SK-N-SH treated with all-trans-retinoic acid at 6 μM for 48 hours (cell line): ENCODE measurements at regions not wholly inside any gene's neighbourhood (a gene's known extent, or its start where the extent isn't known, plus 50 kb on each side); places are given as distances from the start of the nearest gene placed in this dataset.

Source experiments
- ARNTL ChIP-seq: fragments of 450-650 bp; formaldehyde crosslinking; IDR thresholded peaks from 2 replicates; pipeline ENCODE4 v1.5.0; 2020; ENCODE audit warnings: low read depth, mild to moderate bottlenecking, moderate library complexity, borderline replicate concordance
- BACH2 ChIP-seq: fragments of 250-450 bp; sonication (Bioruptor Pico); IDR thresholded peaks from 2 replicates; pipeline ENCODE4 v1.9.0; 2021; ENCODE audit warnings: mild to moderate bottlenecking, borderline replicate concordance
- OSR1 ChIP-seq: fragments of 250-450 bp; sonication (Bioruptor Pico); IDR thresholded peaks from 2 replicates; pipeline ENCODE4 v1.8.0; 2022; ENCODE audit warnings: moderate library complexity, mild to moderate bottlenecking, inconsistent platforms
- RARB ChIP-seq: fragments of 250-450 bp; sonication (Bioruptor Pico); IDR thresholded peaks from 2 replicates; pipeline ENCODE4 v1.8.0; 2021; ENCODE audit warnings: mild to moderate bottlenecking, moderate library complexity
- SNAI2 ChIP-seq: fragments of 250-450 bp; sonication (Bioruptor Pico); IDR thresholded peaks from 2 replicates; pipeline ENCODE4 v1.5.0; 2020; ENCODE audit warnings: mild to moderate bottlenecking, moderate library complexity
- TCF4 ChIP-seq: fragments of 250-450 bp; sonication (Bioruptor Pico); IDR thresholded peaks from 2 replicates; pipeline ENCODE4 v1.8.0; 2021; ENCODE audit warnings: mild to moderate bottlenecking, moderate library complexity, borderline replicate concordance
- TOX ChIP-seq: fragments of 250-450 bp; sonication (Bioruptor Pico); IDR thresholded peaks from 2 replicates; pipeline ENCODE4 v1.8.0; 2021; ENCODE audit warnings: mild to moderate bottlenecking, moderate library complexity, borderline replicate concordance
- ZC3H10 ChIP-seq: fragments of 250-450 bp; sonication (Bioruptor Pico); IDR thresholded peaks from 2 replicates; pipeline ENCODE4 v1.5.1; 2021; ENCODE audit warnings: mild to moderate bottlenecking, moderate library complexity
- ZFP3 ChIP-seq: fragments of 250-450 bp; sonication (Bioruptor Pico); IDR thresholded peaks from 2 replicates; pipeline ENCODE4 v1.5.0; 2020; ENCODE audit warnings: mild to moderate bottlenecking, moderate library complexity
- ZFP30 ChIP-seq: fragments of 450-650 bp; formaldehyde crosslinking; IDR thresholded peaks from 2 replicates; pipeline ENCODE4 v1.5.0; 2022; ENCODE audit warnings: mild to moderate bottlenecking, moderate library complexity
- ZNF565 ChIP-seq: fragments of 450-650 bp; formaldehyde crosslinking; conservative IDR thresholded peaks from 2 replicates; pipeline ENCODE4 v1.5.0; 2020; ENCODE audit warnings: low read depth, mild to moderate bottlenecking, moderate library complexity
- TF ChIP-seq, protein P1 (sequence below): fragments of 250-450 bp; sonication (Bioruptor Pico); IDR thresholded peaks from 2 replicates; pipeline ENCODE4 v1.8.0; 2020; ENCODE audit warnings: mild to moderate bottlenecking, moderate library complexity, borderline replicate concordance
- TF ChIP-seq, protein P2 (sequence below): fragments of 250-450 bp; sonication (Bioruptor Pico); IDR thresholded peaks from 2 replicates; pipeline ENCODE4 v1.8.0; 2021; ENCODE audit warnings: low read depth, mild to moderate bottlenecking, moderate library complexity, borderline replicate concordance
- TF ChIP-seq, protein P3 (sequence below): fragments of 250-450 bp; sonication (Bioruptor Pico); IDR thresholded peaks from 2 replicates; pipeline ENCODE4 v1.5.0; 2020; ENCODE audit warnings: mild to moderate bottlenecking, moderate library complexity

DNA sequence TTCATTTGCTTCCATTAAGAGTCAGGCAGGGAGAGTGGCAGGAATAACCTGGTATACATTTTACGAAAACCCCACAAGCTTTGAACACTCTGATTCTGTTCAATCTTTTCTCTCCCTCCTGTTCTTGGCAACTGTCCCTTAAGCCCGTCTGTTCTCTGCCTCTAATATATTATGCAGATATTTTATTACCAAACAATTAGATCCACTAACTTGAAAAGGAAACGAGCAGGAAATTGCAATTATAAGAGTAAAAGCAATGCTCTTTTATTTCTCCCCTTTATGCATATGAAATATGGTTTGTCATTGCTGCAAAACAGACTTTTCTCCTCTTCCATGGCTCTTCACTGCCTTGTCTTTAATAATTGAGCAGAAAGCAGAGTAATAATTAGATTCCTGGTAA lies 149.1 kb upstream of the CELF4 start:
- TF ChIP-seq, protein P1, sequence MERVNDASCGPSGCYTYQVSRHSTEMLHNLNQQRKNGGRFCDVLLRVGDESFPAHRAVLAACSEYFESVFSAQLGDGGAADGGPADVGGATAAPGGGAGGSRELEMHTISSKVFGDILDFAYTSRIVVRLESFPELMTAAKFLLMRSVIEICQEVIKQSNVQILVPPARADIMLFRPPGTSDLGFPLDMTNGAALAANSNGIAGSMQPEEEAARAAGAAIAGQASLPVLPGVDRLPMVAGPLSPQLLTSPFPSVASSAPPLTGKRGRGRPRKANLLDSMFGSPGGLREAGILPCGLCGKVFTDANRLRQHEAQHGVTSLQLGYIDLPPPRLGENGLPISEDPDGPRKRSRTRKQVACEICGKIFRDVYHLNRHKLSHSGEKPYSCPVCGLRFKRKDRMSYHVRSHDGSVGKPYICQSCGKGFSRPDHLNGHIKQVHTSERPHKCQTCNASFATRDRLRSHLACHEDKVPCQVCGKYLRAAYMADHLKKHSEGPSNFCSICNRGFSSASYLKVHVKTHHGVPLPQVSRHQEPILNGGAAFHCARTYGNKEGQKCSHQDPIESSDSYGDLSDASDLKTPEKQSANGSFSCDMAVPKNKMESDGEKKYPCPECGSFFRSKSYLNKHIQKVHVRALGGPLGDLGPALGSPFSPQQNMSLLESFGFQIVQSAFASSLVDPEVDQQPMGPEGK (CRISPR knock-in tag) = no peak
- TF ChIP-seq TOX (CRISPR knock-in tag) (no peak), RARB (no peak), ZNF565 (CRISPR knock-in tag) (no peak), TCF4 (no peak), ARNTL (CRISPR knock-in tag) (no peak), OSR1 (no peak), SNAI2 (no peak), BACH2 (CRISPR knock-in tag) (no peak), ZFP3 (CRISPR knock-in tag) (no peak), ZFP30 (CRISPR knock-in tag) (no peak), ZC3H10 (CRISPR knock-in tag) (no peak)
- TF ChIP-seq, protein P2, sequence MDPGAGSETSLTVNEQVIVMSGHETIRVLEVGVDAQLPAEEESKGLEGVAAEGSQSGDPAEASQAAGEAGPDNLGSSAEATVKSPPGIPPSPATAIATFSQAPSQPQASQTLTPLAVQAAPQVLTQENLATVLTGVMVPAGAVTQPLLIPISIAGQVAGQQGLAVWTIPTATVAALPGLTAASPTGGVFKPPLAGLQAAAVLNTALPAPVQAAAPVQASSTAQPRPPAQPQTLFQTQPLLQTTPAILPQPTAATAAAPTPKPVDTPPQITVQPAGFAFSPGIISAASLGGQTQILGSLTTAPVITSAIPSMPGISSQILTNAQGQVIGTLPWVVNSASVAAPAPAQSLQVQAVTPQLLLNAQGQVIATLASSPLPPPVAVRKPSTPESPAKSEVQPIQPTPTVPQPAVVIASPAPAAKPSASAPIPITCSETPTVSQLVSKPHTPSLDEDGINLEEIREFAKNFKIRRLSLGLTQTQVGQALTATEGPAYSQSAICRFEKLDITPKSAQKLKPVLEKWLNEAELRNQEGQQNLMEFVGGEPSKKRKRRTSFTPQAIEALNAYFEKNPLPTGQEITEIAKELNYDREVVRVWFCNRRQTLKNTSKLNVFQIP = no peak
- TF ChIP-seq, protein P3, sequence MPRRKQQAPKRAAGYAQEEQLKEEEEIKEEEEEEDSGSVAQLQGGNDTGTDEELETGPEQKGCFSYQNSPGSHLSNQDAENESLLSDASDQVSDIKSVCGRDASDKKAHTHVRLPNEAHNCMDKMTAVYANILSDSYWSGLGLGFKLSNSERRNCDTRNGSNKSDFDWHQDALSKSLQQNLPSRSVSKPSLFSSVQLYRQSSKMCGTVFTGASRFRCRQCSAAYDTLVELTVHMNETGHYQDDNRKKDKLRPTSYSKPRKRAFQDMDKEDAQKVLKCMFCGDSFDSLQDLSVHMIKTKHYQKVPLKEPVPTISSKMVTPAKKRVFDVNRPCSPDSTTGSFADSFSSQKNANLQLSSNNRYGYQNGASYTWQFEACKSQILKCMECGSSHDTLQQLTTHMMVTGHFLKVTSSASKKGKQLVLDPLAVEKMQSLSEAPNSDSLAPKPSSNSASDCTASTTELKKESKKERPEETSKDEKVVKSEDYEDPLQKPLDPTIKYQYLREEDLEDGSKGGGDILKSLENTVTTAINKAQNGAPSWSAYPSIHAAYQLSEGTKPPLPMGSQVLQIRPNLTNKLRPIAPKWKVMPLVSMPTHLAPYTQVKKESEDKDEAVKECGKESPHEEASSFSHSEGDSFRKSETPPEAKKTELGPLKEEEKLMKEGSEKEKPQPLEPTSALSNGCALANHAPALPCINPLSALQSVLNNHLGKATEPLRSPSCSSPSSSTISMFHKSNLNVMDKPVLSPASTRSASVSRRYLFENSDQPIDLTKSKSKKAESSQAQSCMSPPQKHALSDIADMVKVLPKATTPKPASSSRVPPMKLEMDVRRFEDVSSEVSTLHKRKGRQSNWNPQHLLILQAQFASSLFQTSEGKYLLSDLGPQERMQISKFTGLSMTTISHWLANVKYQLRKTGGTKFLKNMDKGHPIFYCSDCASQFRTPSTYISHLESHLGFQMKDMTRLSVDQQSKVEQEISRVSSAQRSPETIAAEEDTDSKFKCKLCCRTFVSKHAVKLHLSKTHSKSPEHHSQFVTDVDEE (CRISPR knock-in tag) = no peak
